SIG-M5 (cell line): ENCODE measurements at regions not wholly inside any gene's neighbourhood (a gene's known extent, or its start where the extent isn't known, plus 50 kb on each side); places are given as distances from the start of the nearest gene placed in this dataset.

ENCODE experiments used
- DNase-seq: peaks from one replicate; lab custom pipeline; 2025; lab: John Stamatoyannopoulos, UW

DNA sequence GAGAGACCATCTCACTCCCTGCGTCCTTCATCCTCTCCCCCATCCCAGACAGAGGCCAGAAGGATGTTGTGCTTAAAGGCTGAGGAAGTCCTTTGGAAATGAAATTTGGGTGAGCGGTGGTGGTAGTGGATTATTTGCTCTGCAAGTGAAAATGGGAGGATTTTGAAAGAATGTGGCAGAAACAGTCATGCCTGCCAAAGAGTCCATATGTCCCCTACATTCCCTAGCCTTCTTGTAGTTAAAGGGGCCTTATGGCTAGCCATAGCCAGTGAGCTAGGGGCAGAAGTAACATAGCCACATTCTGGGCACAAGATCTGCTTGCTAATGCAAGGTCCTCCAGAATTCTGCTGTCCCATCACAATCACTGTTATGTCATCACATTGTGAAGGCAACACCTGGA is 360.2 kb upstream of the TSHZ3 start:
- no peak for DNase-seq

DNA sequence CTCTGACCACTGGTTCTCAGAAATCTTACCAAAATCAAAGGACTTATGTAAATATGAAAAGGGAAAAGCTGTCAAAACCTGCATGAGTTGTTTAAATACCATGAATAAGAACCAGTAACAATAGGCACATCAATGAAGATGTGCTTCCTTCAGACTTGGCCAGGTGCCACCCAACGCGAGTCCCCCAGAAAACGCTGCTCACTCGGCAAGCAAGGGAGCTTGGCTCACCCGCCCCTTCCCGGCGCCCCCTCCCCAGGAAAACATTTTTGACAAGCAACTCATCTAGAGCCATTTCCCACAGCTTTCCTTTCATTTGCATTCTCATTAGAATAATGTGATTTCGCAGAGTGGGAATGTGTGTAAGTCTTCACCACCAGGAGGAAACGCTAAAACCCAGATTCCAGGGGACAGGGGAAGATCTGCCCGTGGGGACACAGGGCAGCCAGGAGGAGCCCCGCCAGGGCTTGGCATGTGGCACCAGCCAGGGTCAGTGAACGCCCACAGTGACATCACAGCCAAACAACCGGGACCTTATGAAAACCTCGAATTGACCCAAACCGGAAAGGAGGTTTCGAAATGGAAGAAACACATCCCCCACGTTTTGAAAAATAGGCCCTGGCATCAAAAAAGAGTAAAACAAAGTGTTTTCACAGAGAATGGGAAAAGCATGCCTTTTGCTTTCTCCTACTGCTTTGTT is 366.2 kb upstream of the TSHZ3 start:
- DNase-seq: no peak

DNA sequence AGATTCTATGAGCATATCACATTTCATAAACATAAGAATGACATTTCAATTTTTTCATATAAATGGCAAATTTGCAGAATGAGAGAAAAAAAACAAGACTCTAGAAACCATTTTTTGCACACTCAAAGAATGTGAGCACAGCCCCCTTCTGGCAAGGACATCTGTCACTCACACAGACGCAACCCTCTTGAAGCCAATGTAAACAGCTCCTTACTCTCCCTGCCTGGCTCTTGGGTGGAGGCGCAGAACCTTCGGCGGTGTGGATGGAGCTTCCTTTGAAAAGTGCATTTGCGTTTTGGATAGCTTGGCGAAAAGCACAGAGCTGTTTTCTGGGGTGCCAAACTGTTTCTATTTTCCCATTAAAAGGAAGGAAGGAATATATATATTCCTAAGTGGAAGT is 367.6 kb upstream of the TSHZ3 start:
- DNase-seq: no peak

DNA sequence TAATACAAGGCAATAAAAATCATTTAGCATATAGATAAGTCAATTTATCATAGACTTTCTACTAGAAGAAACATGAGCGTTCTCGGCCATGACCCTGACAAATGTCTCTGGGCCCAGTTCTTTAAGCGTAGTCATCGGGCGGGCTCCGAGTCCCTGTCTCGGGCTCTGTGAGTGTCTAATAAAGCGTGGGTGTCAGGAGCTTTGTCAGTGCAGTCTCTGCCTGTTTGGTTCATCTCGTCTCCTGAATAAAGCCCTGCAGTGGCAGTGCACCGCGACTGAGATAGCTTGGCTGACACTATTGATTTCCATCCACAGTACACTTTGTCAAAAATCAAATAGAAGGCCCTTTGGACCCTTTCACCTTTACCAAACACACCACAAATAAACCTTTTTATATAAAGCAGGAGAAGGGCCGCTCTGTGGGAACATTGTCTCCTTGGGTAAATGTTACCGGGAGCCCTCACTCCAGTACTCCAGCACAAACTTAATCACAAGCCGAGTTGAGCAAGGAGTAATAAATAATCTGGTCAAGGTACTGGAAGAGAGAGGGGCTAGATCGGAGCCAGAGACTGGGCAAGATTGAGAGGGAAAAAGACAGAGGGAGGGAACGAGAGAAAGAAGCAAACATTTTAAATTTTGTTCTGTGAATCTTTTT is 368.2 kb upstream of the TSHZ3 start:
- no peak for DNase-seq

DNA sequence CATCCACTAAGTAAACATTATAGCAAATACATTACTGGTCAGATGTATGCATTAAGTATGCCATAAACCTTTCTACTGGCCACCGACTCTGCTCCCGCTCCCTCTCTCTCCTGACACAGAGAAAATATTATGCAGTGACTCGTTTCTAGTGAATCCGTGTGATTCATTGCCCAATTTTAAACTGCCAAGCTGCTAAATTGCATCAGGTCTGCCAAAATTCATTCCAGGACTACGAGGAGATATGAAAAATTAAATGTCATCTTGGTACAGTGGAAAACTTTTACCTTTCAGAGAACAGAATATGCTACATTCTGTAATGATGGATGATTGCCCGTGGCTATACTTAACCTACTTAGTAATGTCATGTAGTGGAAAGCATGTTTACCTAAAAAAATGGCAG is 368.8 kb upstream of the TSHZ3 start:
- DNase-seq: no peak

DNA sequence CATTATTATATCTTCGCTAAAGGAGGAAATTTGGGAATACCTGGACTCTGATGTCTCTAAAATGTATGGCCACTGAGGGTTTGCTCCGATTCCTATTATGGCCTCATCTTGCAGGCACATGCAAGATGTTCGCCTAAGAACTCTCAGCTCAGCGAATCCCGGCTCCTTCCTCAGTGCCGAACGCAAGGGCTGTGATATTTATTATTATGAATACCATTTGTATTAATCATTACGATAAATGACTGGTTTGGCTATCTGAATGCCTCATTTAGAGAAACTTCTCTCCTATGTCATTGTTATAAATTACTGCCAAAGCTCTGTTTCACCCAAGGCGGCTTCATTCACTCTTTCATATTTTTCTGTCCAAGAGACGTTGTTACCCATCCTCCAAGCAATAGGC is 369.7 kb upstream of the TSHZ3 start:
- no peak for DNase-seq

DNA sequence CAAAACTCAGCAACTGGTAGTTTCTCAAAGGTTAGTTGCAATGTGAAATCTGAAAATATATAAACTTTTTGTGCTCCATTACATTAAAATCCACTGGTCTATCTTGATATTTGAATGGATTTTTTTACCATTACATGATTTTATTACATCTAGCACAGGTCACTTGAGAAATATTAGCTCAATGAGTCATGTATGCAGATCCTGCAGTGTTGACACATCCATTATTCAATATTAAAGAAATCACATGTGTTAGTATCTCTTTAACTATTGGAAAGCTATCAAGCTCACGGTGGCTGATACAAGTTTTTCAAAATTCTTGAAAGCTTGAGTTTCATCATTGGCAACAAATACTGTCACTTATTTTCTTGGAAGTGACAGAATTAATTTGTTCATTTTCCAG is 373.9 kb upstream of the TSHZ3 start:
- no peak for DNase-seq

DNA sequence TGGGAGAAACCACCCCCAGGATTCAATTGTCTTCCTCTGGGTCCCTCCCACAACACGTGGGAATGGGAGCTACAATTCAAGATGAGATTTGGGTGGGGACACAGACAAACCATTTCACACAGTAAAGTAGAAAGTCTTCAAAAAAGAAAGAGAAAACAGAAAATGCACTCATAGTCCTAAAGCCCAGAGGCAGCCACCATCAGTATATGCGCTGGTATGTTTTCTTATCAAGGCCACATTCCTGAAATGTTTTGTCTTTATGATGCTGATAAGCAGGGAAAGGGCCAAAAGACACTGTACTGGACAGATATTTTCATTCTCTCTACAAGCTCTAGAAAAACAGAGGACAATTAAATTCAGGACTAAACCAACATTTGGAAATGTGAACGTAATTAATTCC is 375.8 kb upstream of the TSHZ3 start:
- no peak for DNase-seq

DNA sequence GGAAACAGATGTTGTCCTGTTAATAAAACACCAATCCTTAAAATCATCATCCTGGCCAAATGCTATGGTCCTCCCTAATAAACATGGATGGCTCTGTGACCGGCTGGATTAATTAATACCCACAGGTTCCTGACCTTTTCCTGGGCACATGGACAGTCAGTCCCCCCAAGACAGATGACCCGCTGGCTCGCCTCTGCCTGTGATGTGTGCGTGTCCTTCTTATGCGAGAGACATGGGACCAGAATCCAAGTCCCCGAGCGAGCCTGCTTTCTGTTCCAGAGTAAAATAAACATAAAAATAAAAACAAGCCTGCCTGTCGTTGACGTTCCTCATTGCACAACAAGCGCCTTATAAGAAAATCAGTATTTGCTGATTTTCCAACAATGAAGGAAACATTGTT is 378.3 kb upstream of the TSHZ3 start:
- no peak for DNase-seq

DNA sequence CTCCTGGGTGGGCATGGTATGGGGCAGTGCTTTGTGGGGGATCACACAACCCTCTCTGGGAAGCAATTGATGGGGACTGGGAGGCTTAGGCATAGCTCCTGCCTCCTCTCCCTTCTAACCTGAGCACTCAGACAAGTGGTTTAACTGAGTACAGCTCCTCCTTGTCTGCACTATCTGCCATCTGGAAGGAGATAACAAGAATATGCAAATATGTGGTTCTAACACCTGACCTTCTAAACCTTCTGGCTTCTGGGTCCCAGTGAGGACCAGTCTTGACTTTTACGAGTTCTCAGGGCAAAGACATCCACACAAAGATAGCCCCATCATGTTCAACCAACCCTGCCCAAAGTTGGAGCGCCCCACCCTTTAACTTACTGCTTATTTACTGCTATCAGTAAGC is 381.0 kb upstream of the TSHZ3 start:
- no peak for DNase-seq

DNA sequence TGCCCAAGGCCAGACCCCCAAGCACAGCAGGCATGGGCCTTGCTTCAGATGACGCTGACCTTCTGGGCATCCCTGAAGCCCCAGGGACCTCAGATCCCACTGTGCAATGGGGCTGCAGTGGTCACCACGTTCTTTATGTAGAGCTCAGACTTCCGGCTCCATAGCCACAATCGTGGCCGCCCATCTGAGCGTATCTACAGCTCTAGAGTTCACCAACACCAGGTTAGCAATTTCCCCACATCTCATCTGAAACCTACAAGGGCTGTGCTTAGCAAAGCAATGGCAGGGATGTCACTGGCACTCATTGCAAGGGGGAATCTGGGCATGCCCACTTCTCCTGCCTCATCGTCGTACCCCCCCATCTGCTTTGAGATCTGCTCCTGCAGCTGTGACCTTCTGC is 384.4 kb upstream of the TSHZ3 start:
- no peak for DNase-seq

DNA sequence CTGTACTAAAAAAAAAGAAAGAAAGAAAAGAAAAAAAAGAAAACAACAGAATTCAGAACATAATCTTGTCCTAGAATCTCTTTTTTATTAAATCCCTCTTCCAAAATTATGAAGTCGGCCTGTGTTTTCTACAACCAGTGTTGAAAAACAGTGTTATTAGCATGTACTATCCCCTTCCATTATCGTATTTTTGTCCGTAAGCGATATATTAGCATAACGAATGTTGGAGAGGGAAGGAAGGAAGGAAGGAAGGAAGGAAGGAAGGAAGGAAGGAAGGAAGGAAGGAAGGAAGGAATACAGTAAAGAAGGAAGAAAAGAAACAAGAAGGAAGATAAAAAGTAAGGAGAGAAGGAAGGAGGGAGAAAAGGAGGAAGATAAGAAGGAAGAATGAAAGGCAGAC is 393.0 kb upstream of the TSHZ3 start:
- no peak for DNase-seq

DNA sequence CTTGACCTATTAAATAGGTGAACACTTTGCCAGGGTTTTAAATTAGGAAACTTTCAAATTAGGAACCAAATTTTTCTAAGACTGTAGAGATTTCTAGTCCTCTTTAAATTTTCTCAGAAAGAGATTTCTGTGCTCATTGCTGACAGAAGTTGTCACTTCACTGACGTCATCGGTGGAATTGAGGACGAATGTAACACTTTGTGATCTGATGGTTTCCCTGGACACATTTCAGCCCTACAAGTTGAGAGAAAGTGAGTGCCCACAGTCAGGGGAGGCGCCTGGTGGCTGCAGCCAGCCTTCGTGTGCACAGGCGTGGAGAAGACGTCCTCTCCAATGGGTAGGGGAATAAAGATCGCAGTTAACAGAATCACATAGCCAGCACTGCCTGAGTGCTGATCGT is 396.5 kb upstream of the TSHZ3 start:
- no peak for DNase-seq

DNA sequence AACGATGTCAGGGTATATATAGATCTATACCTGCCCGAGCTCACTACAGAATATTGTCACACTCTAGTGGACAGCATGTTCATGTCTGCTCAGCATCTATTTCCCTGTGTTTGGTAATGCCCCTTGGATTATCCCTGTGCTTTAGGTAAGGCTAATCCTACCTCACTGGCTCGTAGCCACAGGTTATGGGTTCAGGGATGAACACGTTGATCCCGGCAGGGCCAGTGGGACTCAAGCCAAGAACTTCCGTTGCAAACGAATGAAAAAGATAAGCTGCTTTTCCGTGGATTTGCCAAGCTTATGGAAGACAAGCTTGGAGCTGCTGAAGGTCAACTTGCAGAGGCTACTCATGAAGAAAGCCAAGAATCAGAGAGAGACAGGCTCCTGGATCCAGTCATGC is 400.0 kb upstream of the TSHZ3 start:
- DNase-seq: no peak

DNA sequence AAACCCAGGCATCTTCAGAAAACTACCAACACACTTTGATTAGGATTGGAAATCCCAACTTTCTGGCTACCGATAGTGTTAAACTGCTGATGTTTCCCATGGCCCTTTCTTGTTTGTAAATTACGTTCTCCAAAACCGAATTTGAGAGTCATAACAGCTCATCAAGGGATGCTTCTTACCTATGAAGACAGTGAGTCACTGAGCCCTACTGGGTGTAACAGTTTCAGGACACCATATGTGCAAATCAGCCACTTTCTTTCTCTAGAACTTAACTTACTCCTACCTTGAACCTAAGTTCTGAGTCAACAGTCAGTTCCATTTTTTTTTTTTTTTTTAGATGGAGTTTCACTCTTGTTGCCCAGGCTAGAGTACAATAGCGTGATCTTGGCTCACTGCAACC is 410.1 kb upstream of the TSHZ3 start:
- DNase-seq: no peak

DNA sequence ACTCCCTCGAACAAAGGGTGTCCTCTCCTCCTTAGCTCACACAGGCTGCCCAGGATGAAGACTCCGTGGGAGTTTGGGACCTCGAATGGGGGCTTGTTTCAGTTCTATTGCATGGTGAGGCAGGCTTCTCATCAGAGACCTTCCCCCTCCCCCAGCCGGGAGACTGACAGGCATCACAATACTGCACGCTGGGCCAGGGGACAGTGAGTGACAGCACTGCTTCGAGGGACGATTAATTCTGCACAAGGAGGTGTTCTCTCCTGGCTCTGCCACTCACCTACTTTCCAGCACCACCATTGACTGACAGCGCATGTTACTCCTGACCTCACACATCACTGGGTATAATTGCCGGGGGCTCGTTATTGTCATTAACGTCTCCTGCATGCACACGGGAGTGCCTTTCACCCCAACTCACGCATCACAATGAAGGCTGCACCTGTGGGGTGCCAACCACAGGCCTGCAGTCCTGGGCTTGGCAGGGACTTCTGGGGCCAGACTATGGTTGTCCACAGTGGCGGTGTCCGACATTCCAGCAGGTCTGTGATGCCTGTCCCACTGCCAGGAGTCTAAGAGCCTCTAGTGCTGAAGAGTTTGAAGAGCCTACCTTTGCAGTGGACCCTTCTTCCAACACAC is 412.2 kb upstream of the TSHZ3 start:
- DNase-seq: no peak

DNA sequence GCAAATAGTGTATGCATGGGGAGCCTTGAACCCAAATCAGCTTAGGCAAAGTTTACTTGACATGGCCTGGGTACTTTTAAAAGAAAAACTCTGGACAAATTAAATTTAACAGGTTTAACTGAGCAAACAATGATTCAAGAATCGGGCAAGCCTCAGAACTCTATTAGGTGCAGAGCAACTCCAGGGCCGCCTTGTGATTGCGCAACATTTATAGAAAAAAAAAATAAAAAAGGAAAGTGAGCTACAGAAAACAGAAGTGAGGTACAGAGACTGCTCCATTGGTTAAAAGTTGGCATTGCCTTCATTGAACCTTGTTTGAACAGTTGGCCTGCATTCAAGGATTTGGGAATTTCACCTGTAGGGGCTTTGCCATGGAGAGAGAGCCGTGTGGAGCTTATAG is 421.0 kb upstream of the TSHZ3 start:
- no peak for DNase-seq

DNA sequence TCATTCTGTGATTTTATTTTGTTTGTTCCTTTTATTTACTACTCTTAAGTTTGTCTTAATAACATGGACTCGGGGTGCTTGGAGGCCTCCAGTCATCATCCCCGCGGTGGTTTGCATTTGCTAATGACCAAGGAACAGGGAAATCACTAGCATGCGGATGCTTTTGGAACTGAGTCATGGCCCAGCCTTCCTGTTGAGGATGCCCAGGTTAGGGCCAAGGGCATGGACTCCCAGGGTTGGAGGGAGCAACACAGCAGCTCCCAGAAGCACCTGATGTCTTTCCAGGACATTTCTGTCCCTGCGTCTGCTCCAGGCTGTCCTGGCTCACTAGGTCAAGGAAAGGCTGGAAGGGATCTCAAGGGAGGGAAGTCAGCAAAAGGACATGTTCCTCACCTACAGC is 423.7 kb upstream of the TSHZ3 start:
- no peak for DNase-seq

DNA sequence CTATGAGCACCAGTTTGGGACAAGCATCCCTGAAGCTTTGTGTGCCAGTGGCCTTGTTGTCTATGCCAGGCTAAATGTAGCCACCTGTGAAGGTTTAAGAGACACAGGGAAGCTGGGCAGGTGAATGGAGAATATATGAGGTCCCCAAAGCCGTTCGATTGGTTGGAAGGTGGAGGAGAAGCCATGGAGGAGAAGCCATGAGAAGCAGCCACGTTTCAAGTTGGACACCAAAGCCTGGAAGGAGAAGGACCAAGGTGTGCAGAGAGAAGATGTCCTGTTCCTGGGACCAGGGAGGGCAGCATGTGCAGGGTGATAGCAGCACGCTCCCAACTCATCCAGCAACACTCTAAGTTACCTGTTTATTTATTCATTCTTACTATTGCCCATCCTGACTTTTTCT is 432.3 kb upstream of the TSHZ3 start:
- no peak for DNase-seq

DNA sequence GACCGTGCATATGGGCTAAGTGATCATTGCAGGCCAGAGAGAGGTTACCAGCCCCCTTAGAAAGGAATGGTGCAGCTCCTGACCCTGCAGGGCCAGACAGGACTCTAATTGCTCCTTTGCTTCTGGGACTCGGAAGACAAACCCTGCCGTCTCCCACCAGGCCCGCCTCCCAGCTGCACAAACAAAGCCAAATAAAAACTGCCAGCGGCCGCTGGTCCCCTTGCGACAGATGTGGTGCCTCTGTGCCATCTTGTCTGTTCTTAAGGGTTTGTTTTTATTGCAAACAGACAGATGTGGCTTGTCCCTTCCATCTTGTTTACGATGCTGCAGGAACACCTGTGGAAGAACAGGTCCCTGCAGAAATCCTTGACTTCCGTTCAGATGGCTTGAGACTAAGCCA is 434.4 kb upstream of the TSHZ3 start:
- no peak for DNase-seq

DNA sequence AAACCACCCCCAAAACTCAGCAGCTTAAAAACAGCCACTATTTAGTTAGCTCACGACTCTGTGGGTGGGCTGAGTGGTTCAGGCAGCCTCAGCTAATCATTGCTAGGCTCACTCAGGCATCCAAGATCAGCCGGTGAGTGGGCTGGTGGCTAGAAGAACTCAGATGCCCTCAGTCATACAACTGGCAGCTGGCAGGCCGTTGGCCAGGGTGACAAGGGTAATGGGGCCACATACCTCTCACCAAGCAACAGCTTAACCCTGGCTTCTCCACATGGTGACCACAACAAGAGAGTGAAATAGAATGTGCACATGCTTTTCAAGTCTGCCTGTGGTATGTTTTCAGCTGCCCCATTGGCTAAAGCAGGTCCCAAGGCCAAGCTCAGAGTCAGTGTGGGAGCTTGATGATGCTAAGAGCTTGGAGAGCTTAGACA is 435.4 kb upstream of the TSHZ3 start:
- no peak for DNase-seq

DNA sequence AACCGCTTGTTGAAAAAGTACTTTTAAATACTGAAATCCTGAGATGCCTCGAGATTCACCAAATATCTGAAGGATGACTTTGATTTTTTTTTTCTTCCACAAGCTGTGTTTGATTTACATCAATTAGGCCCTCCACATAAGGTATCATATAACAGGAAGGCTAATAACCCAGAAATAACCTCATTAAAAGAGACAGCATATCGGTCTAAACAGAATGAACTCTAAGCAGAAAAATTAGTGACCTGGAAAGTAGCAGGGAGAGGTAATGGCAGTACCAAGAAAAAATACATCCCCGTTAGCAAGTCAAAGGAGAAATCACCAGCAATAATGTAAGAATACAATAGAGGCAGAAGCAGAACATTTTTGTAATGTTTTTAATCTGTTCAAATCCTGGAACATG is 452.4 kb upstream of the TSHZ3 start:
- DNase-seq: no peak

DNA sequence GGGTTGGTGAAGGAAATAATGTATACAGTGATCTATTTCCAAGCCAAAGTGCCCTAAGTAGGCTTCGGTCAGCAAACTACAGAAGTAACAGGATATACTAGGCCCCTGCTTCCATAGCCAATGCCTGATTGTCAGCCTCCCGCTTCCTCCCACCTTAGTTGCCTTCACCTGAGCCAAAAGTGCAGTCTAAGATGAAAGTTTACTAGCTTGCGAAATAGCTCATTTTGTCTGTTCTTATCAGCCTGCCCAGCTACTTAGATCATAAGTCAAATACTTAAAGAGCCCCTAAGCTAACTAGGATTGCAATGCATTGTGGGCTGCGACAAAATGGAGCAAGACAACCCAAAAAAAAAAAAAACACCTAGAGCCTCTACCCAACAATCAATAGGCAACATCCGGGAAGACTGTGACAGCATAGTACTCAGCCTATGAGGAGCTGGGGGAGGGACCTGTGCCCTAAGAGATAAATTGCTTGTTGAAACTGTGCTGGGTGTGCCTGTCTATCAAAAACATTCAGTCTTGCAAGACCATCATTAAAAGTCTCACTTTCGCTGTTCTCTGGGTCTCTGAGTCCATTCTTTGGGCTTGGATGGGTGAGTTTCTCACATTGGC is 454.7 kb upstream of the TSHZ3 start:
- no peak for DNase-seq
